SK-N-SH (cell line): ENCODE measurements at regions not wholly inside any gene's neighbourhood (a gene's known extent, or its start where the extent isn't known, plus 50 kb on each side); places are given as distances from the start of the nearest gene placed in this dataset.

Source experiments
- CTCF ChIA-PET: fragments of 300-600, 350-600 bp; formaldehyde crosslinking; extraction: SDS; loops from one replicate; lab custom pipeline; 2021; lab: Yijun Ruan, JAX
- POLR2A ChIA-PET: fragments of 350-600 bp; sonication (Branson Sonifier 250); formaldehyde crosslinking; extraction: SDS; loops from one replicate; lab custom pipeline; 2020; ENCODE audit warnings: antibody characterized with exemption, inconsistent platforms; lab: Yijun Ruan, JAX
- DNase-seq: peaks from one replicate; pipeline ENCODE4 v3.0.0; 2012
- H2AFZ ChIP-seq: fragments of 200-600 bp; sonication (generic); 2 replicates; pipeline ENCODE4 v1.8.1; 2016; ENCODE audit warnings: antibody characterized with exemption, mild to moderate bottlenecking, low read depth
- H3F3A ChIP-seq: fragments of 200-600 bp; sonication (generic); replicated peaks from 2 replicates; pipeline ENCODE3; 2016; ENCODE audit warnings: antibody characterized with exemption, mild to moderate bottlenecking; ENCODE audit not compliant: insufficient read depth
- H3K27ac ChIP-seq, 2 experiments: fragments of 200-500 bp in 1 of 2; fragments of 200-600 bp in 1 of 2; sonication (Bioruptor generic) in 1 of 2; sonication (generic), shearing (Covaris generic) in 1 of 2; 2 replicates each; pipeline versions ENCODE4 v1.5.1 to v1.6.1; 2014 to 2016; ENCODE audit warnings: low read depth in 2 of 2, inconsistent platforms in 1 of 2, low read length in 1 of 2, mild to moderate bottlenecking in 1 of 2, mixed read lengths in 1 of 2
- H3K27me3 ChIP-seq: fragments of 200-600 bp; sonication (generic), shearing (Covaris generic); 2 replicates; pipeline ENCODE4 v1.6.1; 2016; ENCODE audit warnings: mixed run types; ENCODE audit not compliant: insufficient read depth
- H3K36me3 ChIP-seq, 2 experiments: fragments of 200-500 bp in 1 of 2; fragments of 200-600 bp in 1 of 2; sonication (Bioruptor generic) in 1 of 2; sonication (generic) in 1 of 2; replicated peaks in 1 of 2; 2 replicates each; pipeline versions ENCODE3 to v1.5.1; 2014 to 2016; ENCODE audit warnings: low read length in 1 of 2, mild to moderate bottlenecking in 1 of 2; ENCODE audit not compliant: insufficient read depth in 2 of 2, control insufficient read depth in 1 of 2
- H3K4me1 ChIP-seq, 2 experiments: fragments of 200-500 bp in 1 of 2; fragments of 200-600 bp in 1 of 2; sonication (Bioruptor generic) in 1 of 2; sonication (generic), shearing (Covaris generic) in 1 of 2; 2 replicates each; pipeline versions ENCODE4 v1.5.1 to v1.6.1; 2014 to 2016; ENCODE audit warnings: low read depth in 1 of 2, low read length in 1 of 2, mixed run types in 1 of 2; ENCODE audit not compliant: insufficient read depth in 2 of 2, control insufficient read depth in 1 of 2
- H3K4me2 ChIP-seq: fragments of 200-600 bp; sonication (generic), shearing (Covaris generic); 2 replicates; pipeline ENCODE4 v1.6.1; 2017; ENCODE audit warnings: mixed run types
- H3K4me3 ChIP-seq, 2 experiments: fragments of 200-500 bp in 1 of 2; fragments of 200-600 bp in 1 of 2; sonication (Bioruptor generic) in 1 of 2; sonication (generic), shearing (Covaris generic) in 1 of 2; 2 replicates each; pipeline versions ENCODE4 v1.5.1 to v1.8.1; 2014 to 2016; ENCODE audit warnings: low read depth in 2 of 2, inconsistent platforms in 1 of 2, low read length in 1 of 2, mild to moderate bottlenecking in 1 of 2, mixed read lengths in 1 of 2, moderate library complexity in 1 of 2
- H3K79me2 ChIP-seq: fragments of 200-600 bp; sonication (generic); 2 replicates; pipeline ENCODE4 v1.8.1; 2017; ENCODE audit warnings: mild to moderate bottlenecking; ENCODE audit not compliant: insufficient read depth
- H3K9ac ChIP-seq: fragments of 200-600 bp; sonication (generic); 2 replicates; pipeline ENCODE4 v1.6.1; 2017; ENCODE audit warnings: mixed run types
- H3K9me2 ChIP-seq: fragments of 200-600 bp; sonication (generic); 2 replicates; pipeline ENCODE4 v1.6.1; 2017; ENCODE audit warnings: mixed run types
- H3K9me3 ChIP-seq: fragments of 200-600 bp; sonication (generic); 2 replicates; pipeline ENCODE4 v1.6.1; 2017; ENCODE audit warnings: mixed run types, mild to moderate bottlenecking, moderate library complexity
- H4K20me1 ChIP-seq: fragments of 200-600 bp; sonication (generic); 2 replicates; pipeline ENCODE4 v1.6.1; 2017; ENCODE audit warnings: mild to moderate bottlenecking, mixed run types; ENCODE audit not compliant: insufficient read depth
- CHD2 ChIP-seq: fragments of 150-350 bp; IDR thresholded peaks from 2 replicates; pipeline ENCODE4 v1.6.1; 2018; ENCODE audit warnings: low read length; ENCODE audit not compliant: partially characterized antibody
- CTCF ChIP-seq: fragments of 200-600 bp; sonication (generic); IDR thresholded peaks from 2 replicates; pipeline ENCODE4 v1.6.1; 2017; ENCODE audit warnings: antibody characterized with exemption, mild to moderate bottlenecking, moderate library complexity
- ELF1 ChIP-seq: IDR thresholded peaks from 2 replicates; pipeline ENCODE4 v1.4.0; 2012
- FOXJ3 ChIP-seq: sonication (generic); formaldehyde crosslinking; IDR thresholded peaks from 2 replicates; pipeline ENCODE4 v1.5.1; 2020; ENCODE audit warnings: mild to moderate bottlenecking, missing genetic modification reagents
- GABPA ChIP-seq: IDR thresholded peaks from 2 replicates; pipeline ENCODE4 v1.4.0; 2012; ENCODE audit warnings: low read depth, mild to moderate bottlenecking
- IRF3 ChIP-seq: fragments of 150-350 bp; IDR thresholded peaks from 2 replicates; pipeline ENCODE4 v1.6.1; 2016; ENCODE audit warnings: mild to moderate bottlenecking, low read depth, low read length
- MXI1 ChIP-seq: IDR thresholded peaks from 2 replicates; pipeline ENCODE4 v1.6.1; 2012; ENCODE audit warnings: mild to moderate bottlenecking, low read depth, low read length, improper control_type of control experiment
- NFIC ChIP-seq: IDR thresholded peaks from 2 replicates; pipeline ENCODE4 v1.4.0; 2012; ENCODE audit warnings: borderline replicate concordance
- POLR2AphosphoS5 ChIP-seq: IDR thresholded peaks from 2 replicates; pipeline ENCODE4 v1.6.1; 2012; ENCODE audit warnings: low read depth, low read length
- RCOR1 ChIP-seq: fragments of 150-350 bp; IDR thresholded peaks from 2 replicates; pipeline ENCODE4 v1.6.1; 2017; ENCODE audit warnings: antibody characterized with exemption, low read length
- RXRA ChIP-seq: IDR thresholded peaks from 2 replicates; pipeline ENCODE4 v1.4.0; 2012; ENCODE audit warnings: low read depth, mild to moderate bottlenecking, borderline replicate concordance
- TAF1 ChIP-seq: IDR thresholded peaks from 2 replicates; pipeline ENCODE4 v1.6.1; 2012; ENCODE audit warnings: low read depth, mild to moderate bottlenecking, low read length, moderate library complexity, borderline replicate concordance
- TCF12 ChIP-seq: IDR thresholded peaks from 2 replicates; pipeline ENCODE4 v1.4.0; 2012
- YY1 ChIP-seq: IDR thresholded peaks from 2 replicates; pipeline ENCODE4 v1.4.0; 2012; ENCODE audit warnings: low read depth, mild to moderate bottlenecking
- WGBS: methylation state at CpG from one replicate; pipeline ENCODE4 v1.1.6; 2017; ENCODE audit warnings: low lambda C conversion rate; 5-methylcytosine and 5-hydroxymethylcytosine counted together
- TF ChIP-seq, protein P1 (sequence below): IDR thresholded peaks from 2 replicates; pipeline ENCODE4; 2012
- TF ChIP-seq, protein P2 (sequence below): IDR thresholded peaks from 2 replicates; pipeline ENCODE4 v1.4.0; 2012; ENCODE audit warnings: low read depth, borderline replicate concordance

- no peaks in the 10 kb centered on the region for H3K27me3 ChIP-seq
- no peak for DNase-seq
- no peak for TF ChIP-seq ELF1
- TF ChIP-seq CHD2 = no peak
- TF ChIP-seq, protein P1, sequence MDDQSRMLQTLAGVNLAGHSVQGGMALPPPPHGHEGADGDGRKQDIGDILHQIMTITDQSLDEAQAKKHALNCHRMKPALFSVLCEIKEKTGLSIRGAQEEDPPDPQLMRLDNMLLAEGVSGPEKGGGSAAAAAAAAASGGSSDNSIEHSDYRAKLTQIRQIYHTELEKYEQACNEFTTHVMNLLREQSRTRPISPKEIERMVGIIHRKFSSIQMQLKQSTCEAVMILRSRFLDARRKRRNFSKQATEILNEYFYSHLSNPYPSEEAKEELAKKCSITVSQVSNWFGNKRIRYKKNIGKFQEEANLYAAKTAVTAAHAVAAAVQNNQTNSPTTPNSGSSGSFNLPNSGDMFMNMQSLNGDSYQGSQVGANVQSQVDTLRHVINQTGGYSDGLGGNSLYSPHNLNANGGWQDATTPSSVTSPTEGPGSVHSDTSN = no peak
- no peak for TF ChIP-seq POLR2AphosphoS5
- TF ChIP-seq TCF12 = no peak
- no peak for TF ChIP-seq MXI1
- TF ChIP-seq CTCF = no peak
- no peak for TF ChIP-seq TAF1
- TF ChIP-seq, protein P2, sequence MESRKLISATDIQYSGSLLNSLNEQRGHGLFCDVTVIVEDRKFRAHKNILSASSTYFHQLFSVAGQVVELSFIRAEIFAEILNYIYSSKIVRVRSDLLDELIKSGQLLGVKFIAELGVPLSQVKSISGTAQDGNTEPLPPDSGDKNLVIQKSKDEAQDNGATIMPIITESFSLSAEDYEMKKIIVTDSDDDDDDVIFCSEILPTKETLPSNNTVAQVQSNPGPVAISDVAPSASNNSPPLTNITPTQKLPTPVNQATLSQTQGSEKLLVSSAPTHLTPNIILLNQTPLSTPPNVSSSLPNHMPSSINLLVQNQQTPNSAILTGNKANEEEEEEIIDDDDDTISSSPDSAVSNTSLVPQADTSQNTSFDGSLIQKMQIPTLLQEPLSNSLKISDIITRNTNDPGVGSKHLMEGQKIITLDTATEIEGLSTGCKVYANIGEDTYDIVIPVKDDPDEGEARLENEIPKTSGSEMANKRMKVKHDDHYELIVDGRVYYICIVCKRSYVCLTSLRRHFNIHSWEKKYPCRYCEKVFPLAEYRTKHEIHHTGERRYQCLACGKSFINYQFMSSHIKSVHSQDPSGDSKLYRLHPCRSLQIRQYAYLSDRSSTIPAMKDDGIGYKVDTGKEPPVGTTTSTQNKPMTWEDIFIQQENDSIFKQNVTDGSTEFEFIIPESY = no peak
- no peak for TF ChIP-seq YY1
- no peak for TF ChIP-seq RXRA
- TF ChIP-seq NFIC = no peak
- TF ChIP-seq RCOR1 = no peak
- TF ChIP-seq FOXJ3 (CRISPR knock-in tag) = no peak
- TF ChIP-seq IRF3 = no peak
- TF ChIP-seq GABPA = no peak
- H4K20me1 ChIP-seq = no peaks in the 10 kb centered on the region
- H2AFZ ChIP-seq = no peak overlapping the region
- peaks cover 7% of the 10 kb centered on the region for H3F3A ChIP-seq
- H3K4me1 ChIP-seq = peaks cover 0 to 6% of the 10 kb centered on the region in 2 experiments; a peak in 2 of 4 replicates
- CTCF ChIA-PET = interaction anchor here (1.3 to 3.8 kb wide), 3 partner anchors 10 to 373 kb away, joined by 3 to 21 read pairs (median 4); no protein-coding TSS in a partner anchor
- no peaks in the 10 kb centered on the region for H3K9me2 ChIP-seq
- no peak overlapping the region for H3K9ac ChIP-seq
- 74% methylated on average over 3 of the region's 3 CpGs for WGBS
- no peak overlapping the region for H3K27ac ChIP-seq
- POLR2A ChIA-PET = no interaction called here
- no peaks in the 10 kb centered on the region for H3K79me2 ChIP-seq
- no peak overlapping the region for H3K4me2 ChIP-seq
- H3K9me3 ChIP-seq = no peaks in the 10 kb centered on the region
- H3K4me3 ChIP-seq = no peak overlapping the region
- H3K36me3 ChIP-seq = no peaks in the 10 kb centered on the region
Observed at GRCh38 chr7:54881816-54882520, 123.0 kb upstream of the SEC61G start.
